Panc1 (cell line): ENCODE measurements at regions not wholly inside any gene's neighbourhood (a gene's known extent, or its start where the extent isn't known, plus 50 kb on each side); places are given as distances from the start of the nearest gene placed in this dataset.

ENCODE experiments used
- ATAC-seq: fragments of 200-7000 bp; cut with Tn5 transposase; 2 replicates; pipeline ENCODE4 v1.9.1; 2020; ENCODE audit warnings: mild to moderate bottlenecking, moderate library complexity
- BruUV-seq: library from RNA; stranded (reverse); fragments of 400-500 nt; replicated peaks from 2 replicates; lab custom pipeline; 2021; lab: Mats Ljungman, UMichigan
- CTCF ChIA-PET: fragments of 300-600 bp; sonication (Branson Sonifier 250); formaldehyde crosslinking; loops from one replicate; lab custom pipeline; 2022; ENCODE audit warnings: antibody characterized with exemption; lab: Charles Lee
- POLR2A ChIA-PET: fragments of 300-600 bp; sonication (Branson Sonifier 250); formaldehyde crosslinking; loops from one replicate; lab custom pipeline; 2022; ENCODE audit warnings: antibody characterized with exemption; lab: Charles Lee
- DNase-seq: peaks from one replicate; pipeline ENCODE4 v3.0.0-alpha.2; 2010; ENCODE audit warnings: low read depth, low spot score
- H3K27ac ChIP-seq: 2 replicates; pipeline ENCODE4 v1.5.1; 2011; ENCODE audit warnings: mild to moderate bottlenecking, low read length, inconsistent platforms
- H3K27me3 ChIP-seq: fragments of 200-500 bp; sonication (Bioruptor generic); 2 replicates; pipeline ENCODE4 v1.6.0; 2014; ENCODE audit warnings: low read length, inconsistent platforms; ENCODE audit not compliant: control insufficient read depth, insufficient read depth
- H3K36me3 ChIP-seq: fragments of 200-500 bp; sonication (Bioruptor generic); 2 replicates; pipeline ENCODE4 v1.5.1; 2014; ENCODE audit warnings: inconsistent platforms, mild to moderate bottlenecking, low read length, moderate library complexity; ENCODE audit not compliant: control insufficient read depth, insufficient read depth
- H3K4me1 ChIP-seq: 2 replicates; pipeline ENCODE4 v1.5.1; 2011; ENCODE audit warnings: inconsistent platforms, mild to moderate bottlenecking, low read length, moderate library complexity; ENCODE audit not compliant: control insufficient read depth, insufficient read depth
- H3K4me3 ChIP-seq, 2 experiments: 2 replicates each; pipeline ENCODE4 v1.5.1; 2011 to 2012; ENCODE audit warnings: low read depth in 2 of 2, low read length in 2 of 2, mild to moderate bottlenecking in 2 of 2, inconsistent platforms in 1 of 2, moderate library complexity in 1 of 2
- H3K9me3 ChIP-seq: fragments of 200-500 bp; sonication (Bioruptor generic); 2 replicates; pipeline ENCODE4 v1.5.1; 2014; ENCODE audit warnings: low read depth, mild to moderate bottlenecking, inconsistent platforms, low read length, moderate library complexity; ENCODE audit not compliant: control insufficient read depth, insufficient read depth
- CTCF ChIP-seq: fragments of 450-650 bp; IDR thresholded peaks from 2 replicates; pipeline ENCODE4 v1.5.1; 2017; ENCODE audit warnings: mild to moderate bottlenecking
- POLR2AphosphoS5 ChIP-seq: IDR thresholded peaks from 2 replicates; pipeline ENCODE4 v1.6.1; 2012; ENCODE audit warnings: mild to moderate bottlenecking, low read depth, low read length, moderate library complexity
- REST ChIP-seq, 2 experiments: IDR thresholded peaks; 2 replicates each; pipeline ENCODE4 v1.6.1; 2011 to 2012; ENCODE audit warnings: low read depth in 2 of 2, control low read depth in 1 of 2, low read length in 1 of 2, mild to moderate bottlenecking in 1 of 2, moderate library complexity in 1 of 2; ENCODE audit not compliant: insufficient read depth in 1 of 2
- SIN3A ChIP-seq: IDR thresholded peaks from 2 replicates; pipeline ENCODE4 v1.6.1; 2012; ENCODE audit warnings: low read depth, mild to moderate bottlenecking, low read length, moderate library complexity, borderline replicate concordance; ENCODE audit not compliant: insufficient read depth
- TCF7L2 ChIP-seq: IDR thresholded peaks from 2 replicates; pipeline ENCODE4 v1.6.1; 2011; ENCODE audit warnings: mild to moderate bottlenecking, low read depth, low read length, inconsistent platforms
- in situ Hi-C: cut with HindIII; loops from 2 replicates; pipeline ENCODE4 v1.10.0; 2016; ENCODE audit warnings: low sequenced_read_pairs, low pct_unique_long_range_greater_than_20kb
- intact Hi-C: fragments of 100-400 bp; cut with micrococcal nuclease; formaldehyde crosslinking; loops from one replicate; pipeline ENCODE4 v1.10.0; 2022; ENCODE audit not compliant: unreplicated experiment

- no TSS peak for BruUV-seq
- CTCF ChIA-PET = no interaction called here
- no peak for ATAC-seq
- H3K36me3 ChIP-seq = no peaks in the 10 kb centered on the region
- POLR2A ChIA-PET = no interaction called here
- intact Hi-C loops = no loop called here
- no peak for DNase-seq
- no peaks in the 10 kb centered on the region for H3K9me3 ChIP-seq
- TF ChIP-seq TCF7L2 = no peak
- TF ChIP-seq POLR2AphosphoS5 = no peak
- H3K4me1 ChIP-seq = no peaks in the 10 kb centered on the region
- H3K27me3 ChIP-seq = no peaks in the 10 kb centered on the region
- no peak overlapping the region for H3K4me3 ChIP-seq
- H3K27ac ChIP-seq = no peak overlapping the region
- in situ Hi-C loops = no loop called here
Observed at GRCh38 chr7:98559219-98559618, 57.9 kb upstream of the NPTX2 start.

GRCh38 chr7:98557538-98558031, 59.5 kb upstream of the NPTX2 start:
- ChIA-PET POLR2A (no interaction called here), CTCF (no interaction called here)
- TF ChIP-seq TCF7L2 = no peak
- no peak for TF ChIP-seq POLR2AphosphoS5
- no peak for TF ChIP-seq SIN3A
- no peak for TF ChIP-seq REST (IDR thresholded peaks at IDR 0.05; ENCODE audit: insufficient read depth in 1 of 2, low read depth in 2 of 2, low read length in 1 of 2)
- no peak for TF ChIP-seq CTCF
- Histone ChIP-seq H3K4me3 (no peak overlapping the region), H3K4me1 (no peaks in the 10 kb centered on the region), H3K27ac (no peak overlapping the region), H3K27me3 (no peaks in the 10 kb centered on the region), H3K9me3 (no peaks in the 10 kb centered on the region), H3K36me3 (no peaks in the 10 kb centered on the region)
- intact Hi-C loops (no loop called here), in situ Hi-C loops (no loop called here)
- no TSS peak for BruUV-seq
- ATAC-seq (no peak), DNase-seq (no peak)

GRCh38 chr7:98556288-98556687, 60.8 kb upstream of the NPTX2 start:
- H3K27ac ChIP-seq = no peak overlapping the region

More at GRCh38 chr7:98556288-98556687, 60.8 kb upstream of the NPTX2 start:
- no peaks in the 10 kb centered on the region for H3K4me1 ChIP-seq
- ChIA-PET POLR2A (no interaction called here), CTCF (no interaction called here)
- DNase-seq = no peak
- H3K27me3 ChIP-seq = no peaks in the 10 kb centered on the region
- TF ChIP-seq REST (IDR thresholded peaks at IDR 0.05; ENCODE audit: insufficient read depth in 1 of 2, low read depth in 2 of 2, low read length in 1 of 2) (no peak), CTCF (no peak), SIN3A (no peak), TCF7L2 (no peak), POLR2AphosphoS5 (no peak)
- no TSS peak for BruUV-seq
- intact Hi-C loops = no loop called here
- in situ Hi-C loops = no loop called here
- no peak for ATAC-seq
- H3K36me3 ChIP-seq = no peaks in the 10 kb centered on the region
- no peak overlapping the region for H3K4me3 ChIP-seq
- no peaks in the 10 kb centered on the region; the same call in 1 of the 2 replicates for H3K9me3 ChIP-seq
